HG03066 (cell line): ENCODE measurements at regions not wholly inside any gene's neighbourhood (a gene's known extent, or its start where the extent isn't known, plus 50 kb on each side); places are given as distances from the start of the nearest gene placed in this dataset.
"Not testable (repeated sequence)": the region's sequence is repeated elsewhere in the genome, so short reads cannot be mapped to it uniquely, and the experiment has no call there.

Experiments used
- ATAC-seq: cut with Tn5 transposase; IDR thresholded peaks from one replicate; pipeline ENCODE4 v1.9.1; 2021; ENCODE audit warnings: low read depth; ENCODE audit not compliant: unreplicated experiment

DNA sequence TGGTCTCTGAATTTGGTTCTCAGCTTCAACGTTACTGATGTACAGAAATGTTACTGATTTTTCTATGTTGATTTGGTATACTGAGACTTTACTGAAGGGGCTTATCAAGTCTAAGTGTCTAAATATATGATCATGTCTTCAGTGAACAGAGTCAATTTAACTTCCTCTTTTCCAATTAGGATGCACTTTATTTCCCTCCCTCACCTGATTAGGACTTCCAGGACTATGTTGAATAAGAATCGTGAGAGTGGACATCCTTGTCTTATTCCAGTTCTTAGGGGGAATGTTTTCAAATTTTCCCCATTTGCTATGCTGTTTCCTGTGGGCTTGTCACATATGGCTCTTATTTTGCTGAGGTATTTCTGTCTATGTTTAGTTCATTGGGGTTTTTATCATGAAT is 349.5 kb downstream of the PRR16 start:
- ATAC-seq: no peak

DNA sequence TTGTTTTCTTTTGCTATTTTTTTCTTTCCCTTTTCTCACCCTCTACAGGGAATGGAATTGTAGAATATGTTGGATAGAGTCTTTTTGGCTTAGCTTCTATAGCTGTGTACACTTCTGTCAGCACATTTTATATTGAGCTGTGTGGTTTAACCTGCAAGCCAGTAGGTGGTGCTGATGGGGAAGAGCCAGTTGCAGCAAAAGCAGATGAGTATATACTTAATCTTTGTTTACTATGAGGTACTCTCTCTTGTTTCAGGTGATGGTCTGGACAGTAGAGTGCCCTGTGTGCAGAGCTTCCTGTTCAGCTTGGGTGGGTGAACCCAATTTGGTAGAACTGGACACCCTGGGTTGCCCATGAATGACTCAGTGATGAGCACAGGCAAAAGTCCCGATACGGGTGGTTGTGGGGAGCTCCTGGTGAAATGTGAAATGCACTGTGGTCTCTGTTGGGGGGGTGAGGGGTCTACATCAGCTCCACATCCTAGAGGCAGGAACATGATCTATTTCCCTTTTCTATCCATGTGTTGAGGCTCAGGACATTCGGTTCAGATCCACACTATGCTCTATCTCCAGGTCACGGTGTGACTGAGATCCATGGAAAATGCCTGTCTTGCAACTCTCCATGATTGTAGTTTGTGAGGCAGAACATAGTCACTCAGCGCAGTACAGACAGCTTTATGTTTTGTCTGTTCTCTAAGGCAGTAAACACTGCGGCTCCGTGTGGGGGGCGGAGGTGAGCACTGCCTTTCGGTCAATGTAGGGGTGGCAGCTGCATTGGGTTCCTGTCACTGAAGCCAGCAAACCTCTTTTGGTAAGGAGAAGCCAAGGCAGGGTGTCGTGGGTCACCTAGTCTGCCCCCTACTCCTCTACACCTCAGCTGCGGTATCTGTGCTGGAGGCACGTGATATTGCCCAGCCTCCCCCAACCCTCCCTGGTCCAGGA is 353.2 kb downstream of the PRR16 start:
- no peak for ATAC-seq

DNA sequence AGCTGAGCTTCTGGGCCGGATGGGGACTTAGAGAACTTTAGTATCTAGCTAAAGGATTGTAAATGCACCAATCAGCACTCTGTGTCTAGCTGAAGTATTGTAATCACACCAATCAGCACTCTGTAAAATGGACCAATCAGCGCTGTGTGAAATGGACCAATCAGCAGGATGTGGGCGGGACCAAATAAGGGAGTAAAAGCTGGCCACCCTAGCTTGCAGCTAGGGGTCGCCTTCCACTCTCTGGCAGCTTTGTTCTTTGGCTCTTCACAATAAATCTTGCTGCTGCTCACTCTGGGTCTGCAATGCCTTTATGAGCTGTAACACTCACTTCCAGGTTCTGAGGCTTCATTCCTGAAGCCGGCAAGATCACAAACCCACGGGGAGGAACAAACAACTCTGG is 354.0 kb downstream of the PRR16 start:
- no peak for ATAC-seq

DNA sequence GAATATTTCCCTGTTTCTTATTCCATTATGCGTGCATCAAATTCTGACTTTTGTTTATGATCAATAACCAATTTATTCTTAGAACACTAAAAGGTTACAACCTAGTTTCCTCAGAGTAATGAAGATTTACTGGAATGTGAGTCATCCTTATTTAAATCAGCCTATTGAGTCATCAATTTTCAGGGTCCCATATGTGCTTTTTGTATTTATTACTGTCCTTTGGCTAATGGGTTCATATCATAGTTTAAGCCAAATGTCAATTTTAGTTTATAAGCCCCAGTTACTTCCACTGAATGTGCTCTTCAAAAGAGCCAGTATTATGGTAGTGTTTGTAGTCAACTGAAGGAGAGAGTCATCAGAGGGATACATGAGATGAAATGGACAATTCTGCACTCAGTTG is 359.2 kb downstream of the PRR16 start:
- no peak for ATAC-seq

DNA sequence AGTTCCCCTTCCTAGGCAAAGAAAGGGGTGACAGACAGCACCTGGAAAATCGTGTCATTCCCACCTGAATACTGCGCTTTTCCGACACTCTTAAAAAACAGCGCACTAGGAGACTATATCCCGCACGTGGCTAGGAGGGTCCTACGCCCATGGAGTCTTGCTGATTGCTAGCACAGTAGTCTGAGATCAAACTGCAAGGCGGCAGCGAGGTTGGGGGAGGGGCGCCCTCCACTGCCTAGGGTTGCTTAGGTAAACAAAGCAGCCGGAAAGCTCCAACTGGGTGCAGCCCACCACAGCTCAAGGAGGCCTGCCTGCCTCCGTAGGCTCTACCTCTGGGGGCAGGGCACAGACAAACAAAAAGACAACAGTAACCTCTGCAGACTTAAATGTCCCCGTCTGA is 367.5 kb downstream of the PRR16 start:
- ATAC-seq: not testable (repeated sequence)

DNA sequence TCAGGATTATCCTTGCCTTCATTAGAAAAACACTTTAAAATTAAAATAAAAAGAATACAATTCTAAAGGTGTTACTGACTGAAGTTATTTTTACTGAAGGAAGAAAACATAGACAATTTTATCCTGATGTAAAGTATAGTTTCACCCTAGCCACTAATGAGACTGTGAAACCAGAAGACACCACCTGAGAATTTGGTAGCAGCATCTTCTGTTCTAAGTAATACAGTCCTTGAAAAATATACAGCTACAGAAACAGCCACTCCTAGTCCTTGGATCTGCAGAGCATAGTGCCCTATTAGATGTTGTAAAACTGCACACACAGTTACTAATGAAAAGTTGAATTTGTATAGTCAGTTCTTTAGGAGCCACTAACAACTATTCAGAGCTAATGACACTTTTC is 377.7 kb downstream of the PRR16 start:
- no peak for ATAC-seq

DNA sequence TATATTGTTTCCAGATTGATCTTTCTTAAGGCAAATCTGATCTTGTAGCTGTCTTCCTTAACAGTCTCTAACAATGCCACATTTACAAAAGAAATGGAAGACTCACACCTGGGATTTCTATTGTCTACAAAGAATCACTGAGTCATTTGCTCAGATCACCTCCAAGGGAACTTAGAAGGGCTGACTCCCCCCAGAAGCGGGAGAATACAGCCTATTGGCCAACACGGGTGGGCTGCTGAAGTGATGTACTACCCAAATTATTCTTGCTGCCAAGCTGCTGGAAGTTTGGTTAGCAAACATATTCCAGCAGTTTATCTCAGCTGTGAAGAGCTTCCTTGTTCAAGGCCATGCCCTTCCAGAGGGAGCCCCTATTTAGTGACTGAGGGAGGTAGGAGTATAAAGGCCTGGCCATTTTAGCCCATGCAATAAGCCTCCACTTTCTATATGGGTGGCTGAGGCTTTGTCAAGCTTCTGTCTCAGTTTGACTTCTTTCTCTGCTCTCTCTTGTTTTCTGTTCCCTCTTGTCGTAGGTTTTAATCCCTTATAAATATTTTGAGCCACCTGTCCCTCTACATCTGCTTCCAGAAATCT is 379.4 kb downstream of the PRR16 start:
- no peak for ATAC-seq

DNA sequence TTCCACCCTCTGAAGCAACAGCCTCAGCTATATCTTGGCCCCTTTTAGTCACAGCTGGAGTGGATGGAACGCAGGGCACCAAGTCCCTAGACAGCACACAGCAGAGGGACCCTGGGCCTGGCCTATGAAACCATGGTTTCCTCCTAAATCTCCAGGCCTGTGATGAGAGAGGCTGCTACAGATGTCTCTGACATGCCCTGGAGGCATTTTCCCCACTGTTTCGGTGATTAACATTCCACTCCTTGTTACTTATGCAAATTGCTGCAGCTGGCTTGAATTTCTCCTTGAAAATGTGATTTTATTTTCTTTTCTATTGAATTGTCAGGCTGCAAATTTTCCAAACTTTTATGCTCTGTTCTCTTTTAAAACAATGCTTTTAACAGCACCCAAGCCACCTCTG is 384.8 kb downstream of the PRR16 start:
- no peak for ATAC-seq

DNA sequence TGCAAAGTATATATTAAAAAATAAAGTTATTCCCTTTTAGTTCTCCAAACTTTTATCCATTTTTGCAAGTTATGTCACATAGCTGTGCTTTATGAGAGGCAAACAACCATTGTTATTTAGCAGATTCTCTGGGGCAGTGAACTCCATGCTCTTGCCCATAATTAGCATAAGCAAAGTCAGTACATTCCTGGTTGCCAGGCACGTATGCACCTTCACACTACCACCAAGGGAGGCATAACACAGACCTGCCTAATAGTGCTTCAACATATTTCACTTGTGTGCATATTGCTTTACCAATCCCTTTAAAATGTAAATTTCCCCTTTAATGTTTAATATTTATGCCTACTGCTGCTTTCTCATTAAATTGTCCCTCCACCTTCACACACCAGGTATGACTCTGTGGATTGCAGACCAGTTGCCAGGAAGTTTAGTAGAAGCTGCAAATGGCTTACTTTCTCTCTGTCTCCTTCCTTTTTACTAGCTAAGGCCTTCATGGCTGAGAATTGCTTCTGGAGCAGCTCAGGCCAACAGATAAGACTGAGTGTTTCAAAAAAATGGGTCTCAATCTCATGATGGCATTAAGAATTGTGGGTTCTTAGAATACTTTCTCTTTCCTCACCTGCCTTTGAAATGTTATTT is 388.2 kb downstream of the PRR16 start:
- ATAC-seq: no peak

DNA sequence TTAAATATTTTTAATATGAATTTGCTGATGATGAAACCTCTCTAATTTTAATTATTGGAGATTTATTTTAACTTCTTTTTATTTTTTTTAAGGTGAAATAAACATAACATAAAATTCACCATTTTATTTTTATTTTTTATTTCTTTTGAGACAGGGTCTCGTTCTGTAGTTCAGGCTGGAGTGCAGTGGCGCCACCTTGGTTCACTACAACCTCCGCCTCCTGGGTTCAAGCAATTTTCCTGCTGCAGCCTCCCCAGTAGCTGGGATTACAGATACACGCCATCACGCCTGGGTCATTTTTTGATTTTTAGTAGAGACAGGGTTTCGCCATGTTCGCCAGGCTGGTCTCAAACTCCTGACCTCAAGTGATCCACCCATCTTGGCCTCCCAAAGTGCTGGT is 402.9 kb downstream of the PRR16 start:
- no peak for ATAC-seq

DNA sequence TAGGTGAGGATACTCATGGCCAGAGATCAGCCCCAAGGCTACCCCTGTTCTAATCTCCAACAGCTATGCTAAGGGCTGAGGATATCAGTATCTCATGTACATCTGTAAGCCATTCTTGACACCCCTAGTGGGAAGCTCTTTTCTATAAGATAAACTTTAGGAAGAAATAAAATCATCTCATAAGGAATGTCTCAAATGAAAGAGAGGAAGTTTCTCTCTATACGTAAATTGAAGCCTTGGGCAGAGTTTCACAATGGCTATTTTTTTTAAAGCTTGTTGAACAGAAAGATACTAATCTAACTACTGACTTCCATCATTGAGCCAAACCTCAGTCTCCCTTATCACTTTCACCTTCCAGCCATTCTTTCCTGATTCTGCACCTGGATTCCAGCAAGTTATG is 405.7 kb downstream of the PRR16 start:
- no peak for ATAC-seq

DNA sequence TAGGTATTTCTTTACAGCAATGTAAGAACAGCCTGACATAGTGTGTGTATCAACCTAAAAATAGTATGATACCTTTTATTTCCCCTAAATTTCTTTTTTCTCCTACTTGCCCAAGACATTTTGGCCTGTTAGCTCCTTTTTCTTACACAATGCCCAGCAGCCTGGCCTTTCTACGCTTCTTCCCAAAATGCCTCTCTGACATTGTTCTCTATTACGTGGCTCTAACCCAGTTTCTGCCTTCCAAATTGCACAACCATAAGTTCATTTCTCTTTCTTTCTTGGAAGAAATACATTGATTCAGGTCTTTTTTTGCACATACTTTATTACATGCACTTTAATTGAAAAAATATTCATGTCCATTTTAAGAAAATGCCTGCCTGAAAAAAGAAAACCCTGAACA is 408.2 kb downstream of the PRR16 start:
- no peak for ATAC-seq

DNA sequence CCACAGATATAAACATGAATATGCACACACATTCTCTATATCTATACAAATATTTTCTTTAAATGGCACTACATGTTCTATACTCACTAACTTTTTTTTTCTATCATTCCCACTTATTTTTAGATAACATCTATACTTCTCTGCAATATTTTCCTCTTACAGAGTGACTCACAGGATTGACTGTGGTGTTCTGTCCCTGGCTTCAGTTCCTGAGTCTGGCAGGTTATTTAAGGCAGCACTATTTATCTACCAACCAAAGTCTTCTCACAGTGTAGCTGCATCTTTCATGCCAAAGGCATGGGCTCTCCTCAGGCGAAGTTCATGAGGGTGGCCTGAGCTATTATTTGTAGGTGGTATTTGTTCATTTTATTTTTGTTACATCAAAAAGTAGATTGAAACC is 409.0 kb downstream of the PRR16 start:
- no peak for ATAC-seq

DNA sequence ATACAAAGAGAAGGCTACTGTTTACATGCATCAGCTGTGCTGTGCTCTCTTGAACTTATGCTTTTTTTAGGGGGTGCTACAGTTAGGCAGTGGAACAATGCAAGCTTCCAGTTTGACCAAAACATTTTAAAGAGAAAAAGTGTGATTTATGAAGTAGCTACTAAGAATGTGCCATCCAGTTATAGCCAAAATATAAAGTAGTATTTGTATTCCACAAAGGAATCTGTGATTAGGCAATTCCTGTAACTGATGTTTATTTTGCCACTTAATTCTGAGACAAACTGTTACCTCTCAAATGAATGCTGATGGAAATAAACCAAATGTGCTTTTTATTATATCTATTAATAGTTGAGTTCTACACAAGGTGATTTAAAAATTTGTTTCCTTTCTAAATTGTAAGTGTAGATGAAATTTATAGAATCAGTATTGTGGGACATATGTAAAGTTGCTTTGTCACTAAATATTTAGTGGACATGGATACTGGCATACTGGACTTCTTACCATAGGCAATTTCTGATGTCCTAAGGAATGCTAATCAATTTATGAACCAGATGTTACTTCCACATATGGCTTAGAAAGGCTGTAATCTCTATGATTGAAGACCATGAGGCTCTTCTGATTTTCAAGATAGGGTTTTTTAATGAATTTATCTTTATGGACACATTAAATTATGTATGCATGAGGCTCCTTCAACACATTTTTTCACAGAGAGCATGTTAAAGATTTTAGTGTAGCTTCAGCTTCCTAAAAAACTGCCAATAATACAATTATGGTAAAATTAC is 410.2 kb downstream of the PRR16 start:
- no peak for ATAC-seq

DNA sequence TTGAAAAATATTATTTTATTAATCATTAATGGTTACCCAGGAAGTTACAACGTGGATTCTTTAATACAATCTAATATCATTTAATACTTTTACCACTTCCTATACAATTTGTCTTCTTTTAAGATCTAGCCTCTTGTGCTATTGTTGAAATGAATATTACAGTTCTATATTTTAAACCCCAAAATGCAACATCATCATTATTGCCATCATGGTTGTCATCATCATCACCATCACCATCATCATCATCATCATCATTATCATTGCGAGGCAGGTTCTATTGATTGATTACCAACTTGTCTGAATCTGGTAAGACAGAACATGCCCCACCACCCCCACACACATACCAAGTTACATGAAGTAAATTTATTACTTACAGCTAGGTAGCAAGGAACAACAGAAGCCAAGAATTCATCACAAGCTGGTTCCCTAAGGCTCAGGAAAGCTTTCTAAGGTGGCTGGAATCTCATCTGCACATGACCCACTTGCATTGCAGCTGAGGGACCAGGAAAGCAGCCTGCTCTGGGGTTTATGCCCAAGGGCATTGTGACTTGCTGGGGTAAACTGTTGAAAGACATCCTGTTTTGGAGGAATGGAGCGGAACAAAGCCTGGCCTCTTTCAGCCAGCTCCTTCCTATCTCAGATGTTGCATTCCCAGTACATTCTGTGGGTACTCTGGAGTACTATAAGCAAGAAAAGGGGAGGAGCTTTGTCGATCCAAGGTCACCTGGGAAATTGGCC is 418.1 kb downstream of the PRR16 start:
- no peak for ATAC-seq

DNA sequence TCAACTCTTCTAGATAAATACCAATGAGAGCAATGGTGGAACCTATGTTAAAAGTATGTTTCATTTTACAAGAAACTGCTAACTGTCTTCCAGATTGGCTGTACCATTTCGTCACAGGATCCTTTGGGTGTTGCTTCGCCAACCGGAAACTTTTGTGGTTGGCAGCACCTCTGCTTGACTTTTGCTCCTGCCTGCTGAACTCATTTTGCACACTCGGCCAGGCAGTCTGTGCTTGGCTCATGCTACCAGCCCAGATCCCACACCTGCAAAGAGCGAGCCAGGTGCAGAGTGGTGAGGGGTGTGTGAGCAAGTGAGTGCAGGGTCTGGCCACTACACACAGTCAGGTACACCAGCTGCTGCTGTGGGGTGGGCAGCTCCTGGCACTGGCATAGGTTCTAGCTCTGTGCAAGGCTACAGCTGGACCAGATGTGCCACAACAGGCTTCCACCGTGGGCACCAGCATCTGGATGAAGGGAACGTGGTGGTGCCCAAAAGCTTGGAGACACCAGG is 422.3 kb downstream of the PRR16 start:
- no peak for ATAC-seq

DNA sequence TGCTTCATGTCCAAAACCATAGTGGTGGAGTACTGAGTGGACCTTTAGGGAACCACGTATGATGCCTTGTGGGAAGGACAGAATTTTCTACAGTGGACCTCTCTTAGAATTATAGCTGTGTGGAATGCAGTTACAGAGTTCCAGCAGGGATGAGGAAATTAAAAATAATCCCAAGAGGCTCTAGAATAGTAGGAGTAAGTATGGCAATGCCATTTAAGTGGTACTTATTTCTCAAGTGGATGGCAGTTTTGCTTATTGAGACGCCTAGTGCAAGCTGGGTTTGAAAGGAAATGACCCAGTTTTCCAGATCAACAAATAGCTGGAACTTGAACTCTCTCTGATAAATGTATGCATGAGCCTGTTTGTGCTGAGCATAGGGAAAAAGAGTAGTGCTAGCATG is 431.6 kb downstream of the PRR16 start:
- no peak for ATAC-seq

DNA sequence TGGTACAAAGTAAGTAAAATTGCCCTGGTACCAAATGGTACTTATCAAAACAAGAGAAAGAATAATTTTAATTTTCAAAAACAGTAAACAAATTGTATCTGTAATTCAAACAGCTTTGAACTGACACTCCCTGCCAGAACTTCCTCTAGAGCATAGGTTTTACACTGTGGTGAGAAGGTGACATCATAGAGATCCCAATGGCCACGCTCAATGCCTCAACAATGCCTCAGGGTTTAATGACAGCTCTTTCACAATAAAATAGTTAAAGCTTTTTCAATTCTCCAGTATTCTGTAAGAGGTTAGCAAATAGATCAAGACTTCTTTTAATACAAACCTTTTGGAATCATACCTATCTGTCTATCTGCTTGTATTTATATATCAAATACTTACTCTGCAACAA is 437.1 kb downstream of the PRR16 start:
- ATAC-seq: no peak

DNA sequence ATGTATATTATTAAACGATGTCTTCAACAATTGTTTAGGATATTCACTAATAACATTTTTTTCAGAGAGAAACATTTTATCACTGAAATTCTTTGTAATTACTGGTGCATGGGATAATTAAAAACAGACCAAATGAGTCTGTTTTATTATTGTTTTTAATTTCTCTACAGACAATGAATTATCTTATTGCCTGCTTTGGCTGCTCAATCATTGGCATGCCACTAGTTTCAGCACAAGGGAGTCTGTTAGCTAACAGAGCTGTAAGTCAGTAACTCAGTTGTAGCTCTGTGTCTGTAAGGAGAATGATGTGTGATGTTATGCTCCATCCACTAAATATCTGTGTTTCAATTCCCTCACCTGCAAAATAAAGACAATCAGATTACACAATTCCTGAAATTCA is 443.9 kb downstream of the PRR16 start:
- ATAC-seq: no peak

DNA sequence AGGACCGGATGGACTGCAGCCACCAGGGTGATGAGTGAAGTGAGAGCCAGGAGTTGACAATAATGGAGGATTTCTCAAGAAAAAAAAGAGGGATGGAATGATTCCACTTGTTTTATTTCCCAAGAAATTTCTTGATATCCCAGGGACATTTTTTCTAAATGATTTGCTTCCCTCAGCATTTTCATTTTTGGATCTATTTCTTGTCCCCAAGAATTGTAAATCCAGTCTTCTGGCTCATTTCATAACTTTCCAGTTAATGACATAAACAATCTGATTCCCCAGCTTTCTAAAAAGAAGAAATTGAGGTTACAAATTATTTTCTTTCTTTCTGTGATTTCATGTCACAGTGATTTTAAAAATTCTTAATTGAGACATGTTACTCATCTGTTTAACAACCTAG is 446.5 kb downstream of the PRR16 start:
- ATAC-seq: no peak
